ENCODE measurements at regions not wholly inside any gene's neighbourhood (a gene's known extent, or its start where the extent isn't known, plus 50 kb on each side); places are given as distances from the start of the nearest gene placed in this dataset.

DNA sequence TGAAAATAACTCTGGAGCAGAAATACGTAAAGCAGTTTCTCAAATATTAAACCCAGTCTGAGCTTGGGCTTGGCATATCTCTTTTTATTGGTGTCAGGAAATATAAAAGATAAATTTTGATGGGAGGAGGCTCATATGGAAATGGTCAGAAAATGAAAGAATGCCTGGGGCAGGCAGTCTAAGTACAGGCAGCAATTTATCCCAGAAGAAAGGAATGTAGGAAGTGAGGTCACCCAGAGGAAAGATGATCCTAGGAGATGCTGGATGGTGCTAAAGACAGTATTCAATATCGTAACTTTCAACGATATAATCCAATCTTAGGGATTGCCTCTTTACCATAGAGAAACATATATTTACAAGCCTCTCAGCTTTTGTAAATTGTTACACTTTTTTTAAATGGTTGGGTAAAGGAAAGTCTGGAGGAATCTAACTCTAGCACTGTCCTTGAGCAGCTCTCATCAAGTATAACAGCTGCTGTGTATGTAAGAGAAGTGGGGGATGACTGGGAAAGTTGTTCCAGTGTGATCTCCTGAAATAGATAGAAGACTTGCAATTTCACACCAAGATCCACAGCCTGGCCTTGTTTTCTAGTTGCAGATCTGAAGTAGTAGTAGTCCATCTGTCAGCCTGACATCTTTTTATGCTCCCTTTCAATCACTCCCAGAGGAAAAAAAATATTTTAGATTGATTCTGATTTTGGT is 256.9 kb upstream of the SASH1 start:
- DNase-seq (ENCODE audit: low read depth in 1 of 2, low spot score in 2 of 2) = no peak
- H3K27ac ChIP-seq = no peak overlapping the region
- no peaks in the 10 kb centered on the region for H3K36me3 ChIP-seq
- no peak overlapping the region for H3K4me3 ChIP-seq
- H3K9me3 ChIP-seq (replicated peaks) = 0 out of 2 replicates have a peak, but pooled peaks cover under 1% of the 10 kb centered on the region
- 0 out of 2 replicates have a peak, but pooled peaks cover 3% of the 10 kb centered on the region for H3K4me1 ChIP-seq (replicated peaks)
- no peaks in the 10 kb centered on the region for H3K27me3 ChIP-seq (replicated peaks)

DNA sequence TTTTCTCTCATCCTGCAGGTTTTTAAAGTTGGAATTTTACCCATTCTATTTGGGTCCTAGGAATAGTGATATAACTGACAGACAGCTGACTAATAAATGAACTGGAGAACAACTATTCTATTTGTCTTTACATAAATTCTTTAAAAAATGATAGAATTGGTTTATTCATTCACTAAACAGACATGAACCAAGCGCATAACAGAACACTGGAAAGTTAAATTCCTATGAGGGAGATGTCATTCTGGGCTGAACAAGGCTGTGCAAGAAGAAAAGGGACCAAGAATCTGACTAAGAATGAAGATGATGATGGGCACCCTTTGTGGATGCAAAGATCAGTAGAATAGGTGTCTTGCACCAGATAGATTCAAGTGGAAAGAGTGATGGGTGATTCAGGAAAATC is 256.3 kb upstream of the SASH1 start:
- Histone ChIP-seq H3K9me3 (replicated peaks) (peaks cover 6% of the 10 kb centered on the region; the same call in 1 of the 2 replicates), H3K4me1 (replicated peaks) (0 out of 2 replicates have a peak, but pooled peaks cover 3% of the 10 kb centered on the region), H3K27me3 (replicated peaks) (no peaks in the 10 kb centered on the region), H3K27ac (no peak overlapping the region), H3K36me3 (no peaks in the 10 kb centered on the region), H3K4me3 (no peak overlapping the region)
- no peak for DNase-seq (ENCODE audit: low read depth in 1 of 2, low spot score in 2 of 2)

DNA sequence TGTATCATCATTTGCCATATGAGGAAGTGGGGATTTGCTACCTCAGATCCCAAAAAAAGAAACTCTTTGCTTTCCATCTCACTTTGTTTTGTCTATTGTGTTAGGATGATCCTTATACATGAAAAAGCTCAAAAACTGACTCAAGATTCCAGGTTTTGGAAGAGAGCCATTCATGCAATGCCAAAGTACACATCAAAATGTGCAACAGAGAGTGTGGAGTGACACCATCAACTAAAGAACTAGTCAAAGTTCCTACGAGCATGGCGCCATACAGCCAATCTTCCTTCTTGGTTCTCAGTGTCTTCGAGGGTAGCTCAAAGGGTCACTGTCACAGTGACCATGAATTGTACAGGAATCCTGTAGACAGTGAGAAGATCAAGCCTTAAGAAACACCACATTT is 255.8 kb upstream of the SASH1 start:
- no peaks in the 10 kb centered on the region for H3K27me3 ChIP-seq (replicated peaks)
- DNase-seq (ENCODE audit: low read depth in 1 of 2, low spot score in 2 of 2) = no peak
- H3K27ac ChIP-seq = no peak overlapping the region

DNA sequence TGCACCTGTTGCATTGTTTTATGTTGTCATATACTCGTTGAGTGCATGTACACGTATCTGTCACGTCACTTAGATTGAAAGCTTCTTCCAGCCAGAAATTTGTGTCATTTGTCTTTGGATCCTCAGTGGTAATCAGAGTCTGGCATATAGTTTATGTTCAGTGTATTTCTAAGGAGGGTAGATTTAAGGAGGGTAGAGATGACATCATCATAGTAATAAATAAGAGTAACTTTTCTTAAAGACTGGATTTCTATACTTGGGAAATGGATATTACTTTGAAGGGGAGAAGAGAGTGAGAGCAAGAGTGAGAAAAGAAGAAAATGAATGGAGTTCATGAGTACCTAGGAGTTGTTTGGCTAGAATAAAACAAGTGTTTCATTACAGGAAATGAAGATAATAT is 255.0 kb upstream of the SASH1 start:
- DNase-seq (ENCODE audit: low read depth in 1 of 2, low spot score in 2 of 2) = no peak
- no peaks in the 10 kb centered on the region for H3K36me3 ChIP-seq
- 0 out of 2 replicates have a peak, but pooled peaks cover 3% of the 10 kb centered on the region for H3K4me1 ChIP-seq (replicated peaks)
- H3K4me3 ChIP-seq = no peak overlapping the region
- no peak overlapping the region for H3K27ac ChIP-seq
- H3K9me3 ChIP-seq (replicated peaks) = peaks cover 9% of the 10 kb centered on the region; the same call in 1 of the 2 replicates
- no peaks in the 10 kb centered on the region for H3K27me3 ChIP-seq (replicated peaks)

More for the DNA sequence above, 255.8 kb upstream of the SASH1 start:
- Histone ChIP-seq H3K4me3 (no peak overlapping the region), H3K9me3 (replicated peaks) (peaks cover 9% of the 10 kb centered on the region; the same call in 1 of the 2 replicates), H3K4me1 (replicated peaks) (0 out of 2 replicates have a peak, but pooled peaks cover 3% of the 10 kb centered on the region), H3K36me3 (no peaks in the 10 kb centered on the region)

DNA sequence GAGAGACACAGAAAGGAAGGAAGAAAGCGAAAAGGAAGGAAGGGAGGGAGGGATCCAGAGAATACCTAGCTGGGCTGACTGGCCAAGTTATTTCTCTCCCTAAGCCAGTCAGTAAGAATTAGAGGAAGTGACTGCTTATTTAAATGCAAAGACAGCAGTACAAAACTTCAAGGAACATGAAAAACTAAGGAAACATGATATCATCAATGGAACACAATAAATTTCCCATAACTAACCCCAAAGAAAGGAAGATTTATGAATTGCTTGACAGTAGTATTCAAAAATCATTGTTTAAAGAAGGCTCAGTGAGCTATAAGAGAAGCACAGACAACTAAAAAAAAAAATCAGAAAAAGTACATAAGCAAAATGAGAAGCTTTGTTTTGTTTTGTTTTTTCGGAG is 252.3 kb upstream of the SASH1 start:
- 0 out of 2 replicates have a peak, but pooled peaks cover 3% of the 10 kb centered on the region for H3K4me1 ChIP-seq (replicated peaks)
- H3K27ac ChIP-seq = no peak overlapping the region
- no peak for DNase-seq (ENCODE audit: low read depth in 1 of 2, low spot score in 2 of 2)
- H3K36me3 ChIP-seq = no peaks in the 10 kb centered on the region
- H3K27me3 ChIP-seq (replicated peaks) = no peaks in the 10 kb centered on the region
- no peak overlapping the region for H3K4me3 ChIP-seq
- H3K9me3 ChIP-seq (replicated peaks) = peaks cover 9% of the 10 kb centered on the region; the same call in 1 of the 2 replicates

DNA sequence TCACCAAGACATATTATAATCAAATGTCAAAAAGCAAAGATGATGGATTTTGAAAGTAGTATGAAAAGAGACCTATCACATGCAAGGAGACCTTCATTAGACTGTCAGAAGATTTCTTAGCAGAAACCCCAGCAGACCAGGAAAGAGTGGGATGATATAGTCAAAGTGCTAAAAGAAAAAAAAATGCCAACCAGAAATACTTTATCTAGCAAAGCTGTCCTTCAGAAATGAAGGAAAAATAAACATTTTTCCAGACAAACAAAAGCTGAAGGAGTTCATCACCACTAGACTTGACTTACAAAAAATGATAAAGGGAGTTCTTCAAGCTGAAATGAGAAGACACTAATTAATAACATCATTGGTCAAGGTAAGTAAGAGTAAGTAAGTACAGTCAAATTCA is 251.2 kb upstream of the SASH1 start:
- Histone ChIP-seq H3K4me3 (no peak overlapping the region), H3K27ac (no peak overlapping the region), H3K9me3 (replicated peaks) (peaks cover 9% of the 10 kb centered on the region; the same call in 1 of the 2 replicates), H3K4me1 (replicated peaks) (no peaks in the 10 kb centered on the region), H3K36me3 (no peaks in the 10 kb centered on the region), H3K27me3 (replicated peaks) (no peaks in the 10 kb centered on the region)
- DNase-seq (ENCODE audit: low read depth in 1 of 2, low spot score in 2 of 2) = no peak

DNA sequence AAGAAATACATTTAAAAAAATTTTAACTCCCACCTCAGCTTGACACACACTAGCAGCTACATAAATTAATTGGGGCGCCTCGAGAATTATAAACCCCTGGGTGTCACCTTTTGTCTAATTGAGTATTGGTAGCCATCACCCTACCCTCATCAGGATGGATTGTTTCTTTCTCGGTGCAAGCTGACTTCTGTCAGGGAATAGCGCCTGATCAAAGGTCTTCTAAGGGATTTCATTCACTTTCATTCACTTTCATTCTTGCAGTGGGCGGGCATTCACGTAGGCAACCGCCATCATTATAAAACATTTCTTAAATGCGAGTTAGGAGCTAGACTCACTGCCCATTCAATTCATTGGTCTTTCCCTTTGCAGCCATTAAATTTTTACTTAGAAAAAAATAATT is 239.2 kb upstream of the SASH1 start:
- H3K27me3 ChIP-seq (replicated peaks) = no peaks in the 10 kb centered on the region
- H3K4me1 ChIP-seq (replicated peaks) = no peaks in the 10 kb centered on the region
- DNase-seq (ENCODE audit: low read depth in 1 of 2, low spot score in 2 of 2) = no peak
- H3K9me3 ChIP-seq (replicated peaks) = no peaks in the 10 kb centered on the region
- H3K4me3 ChIP-seq = no peak overlapping the region
- no peak overlapping the region for H3K27ac ChIP-seq
- no peaks in the 10 kb centered on the region for H3K36me3 ChIP-seq

DNA sequence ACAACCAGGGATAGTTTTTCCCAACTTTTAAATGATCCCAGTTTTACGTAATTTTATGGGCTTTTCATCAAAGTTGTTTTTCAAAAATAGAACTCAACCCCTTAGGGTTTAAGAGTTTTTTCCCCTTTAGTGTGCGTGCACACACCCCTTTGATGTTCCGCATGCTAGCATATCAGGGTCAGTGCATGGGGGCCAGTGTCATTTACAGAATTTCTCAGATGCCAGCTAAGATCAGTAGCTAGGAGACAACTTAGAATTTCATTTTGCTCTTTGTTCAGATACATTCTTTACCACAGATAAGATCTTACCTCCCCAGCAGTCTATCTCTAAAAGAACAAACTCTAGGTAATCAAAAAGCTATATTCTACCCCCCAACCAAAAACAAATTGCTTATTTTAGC is 238.5 kb upstream of the SASH1 start:
- no peak for DNase-seq (ENCODE audit: low read depth in 1 of 2, low spot score in 2 of 2)
- Histone ChIP-seq H3K36me3 (no peaks in the 10 kb centered on the region), H3K27me3 (replicated peaks) (no peaks in the 10 kb centered on the region), H3K27ac (no peak overlapping the region), H3K4me1 (replicated peaks) (no peaks in the 10 kb centered on the region), H3K4me3 (no peak overlapping the region), H3K9me3 (replicated peaks) (no peaks in the 10 kb centered on the region)

DNA sequence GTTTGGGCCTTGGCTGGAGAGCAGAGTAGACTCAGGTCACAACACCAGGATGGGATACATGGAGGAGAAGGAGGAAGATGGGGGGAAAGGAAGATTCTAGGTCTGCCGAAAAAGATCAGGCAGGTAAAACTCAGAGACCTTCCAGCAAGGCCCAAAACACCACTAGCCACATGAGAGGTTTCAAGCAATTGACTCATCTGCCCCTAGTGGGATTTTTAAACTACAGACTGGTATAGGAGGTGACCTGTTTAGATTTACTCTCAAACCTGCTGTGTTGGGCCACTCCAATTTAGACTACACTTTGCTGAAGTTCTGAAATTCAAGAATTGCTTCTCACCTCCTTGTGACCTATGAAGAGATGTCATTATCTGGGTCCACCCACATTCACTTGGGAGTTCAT is 236.9 kb upstream of the SASH1 start:
- H3K4me1 ChIP-seq (replicated peaks) = no peaks in the 10 kb centered on the region
- no peaks in the 10 kb centered on the region for H3K9me3 ChIP-seq (replicated peaks)
- H3K36me3 ChIP-seq = no peaks in the 10 kb centered on the region
- no peak overlapping the region for H3K4me3 ChIP-seq
- H3K27me3 ChIP-seq (replicated peaks) = no peaks in the 10 kb centered on the region
- no peak for DNase-seq (ENCODE audit: low read depth in 1 of 2, low spot score in 2 of 2)
- H3K27ac ChIP-seq = no peak overlapping the region

DNA sequence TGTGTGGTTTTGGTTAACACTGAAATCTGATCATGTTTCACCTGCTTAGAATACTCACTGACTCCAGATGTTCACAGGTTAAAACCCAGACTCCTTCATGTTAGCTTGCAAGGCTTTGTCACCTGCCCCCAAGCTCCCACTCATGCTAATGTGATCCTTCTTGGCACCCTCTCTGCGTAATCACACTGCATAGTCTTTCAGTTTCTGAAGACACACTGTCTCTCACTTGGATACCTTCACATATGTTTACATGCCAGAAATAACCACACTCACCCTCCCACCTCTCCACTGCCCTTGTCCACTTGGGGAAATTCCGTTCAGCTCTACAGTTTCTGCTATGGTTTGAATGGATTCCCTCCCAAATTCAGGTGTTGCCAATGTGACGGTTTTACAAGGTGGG is 234.7 kb upstream of the SASH1 start:
- H3K27ac ChIP-seq = no peak overlapping the region
- H3K4me1 ChIP-seq (replicated peaks) = 0 out of 2 replicates have a peak, but pooled peaks cover 3% of the 10 kb centered on the region
- H3K9me3 ChIP-seq (replicated peaks) = no peaks in the 10 kb centered on the region
- no peak overlapping the region for H3K4me3 ChIP-seq
- no peaks in the 10 kb centered on the region for H3K27me3 ChIP-seq (replicated peaks)
- no peaks in the 10 kb centered on the region for H3K36me3 ChIP-seq
- DNase-seq (ENCODE audit: low read depth in 1 of 2, low spot score in 2 of 2) = no peak

DNA sequence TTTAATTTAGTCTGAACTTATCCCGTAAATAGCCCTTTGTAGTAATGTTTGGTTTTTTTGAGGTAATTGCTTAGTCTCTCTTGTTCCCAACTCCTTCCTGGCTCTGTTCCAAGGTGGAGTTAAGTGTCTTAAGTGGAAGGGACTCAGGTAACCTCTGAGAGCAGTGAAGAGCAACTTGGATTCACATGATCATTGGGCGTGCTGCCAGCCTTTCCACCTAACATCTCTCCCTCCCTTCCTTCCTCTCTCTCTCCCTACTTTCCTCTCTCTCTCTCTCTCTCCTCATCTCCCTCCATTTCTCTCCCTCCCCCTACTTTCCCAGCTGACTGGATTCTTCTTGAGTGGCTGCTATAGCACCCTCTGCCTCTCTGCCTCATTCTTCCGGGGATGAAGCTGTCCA is 232.9 kb upstream of the SASH1 start:
- Histone ChIP-seq H3K36me3 (no peaks in the 10 kb centered on the region), H3K27me3 (replicated peaks) (no peaks in the 10 kb centered on the region), H3K9me3 (replicated peaks) (no peaks in the 10 kb centered on the region), H3K4me3 (no peak overlapping the region), H3K4me1 (replicated peaks) (0 out of 2 replicates have a peak, but pooled peaks cover 3% of the 10 kb centered on the region), H3K27ac (no peak overlapping the region)
- no peak for DNase-seq (ENCODE audit: low read depth in 1 of 2, low spot score in 2 of 2)

DNA sequence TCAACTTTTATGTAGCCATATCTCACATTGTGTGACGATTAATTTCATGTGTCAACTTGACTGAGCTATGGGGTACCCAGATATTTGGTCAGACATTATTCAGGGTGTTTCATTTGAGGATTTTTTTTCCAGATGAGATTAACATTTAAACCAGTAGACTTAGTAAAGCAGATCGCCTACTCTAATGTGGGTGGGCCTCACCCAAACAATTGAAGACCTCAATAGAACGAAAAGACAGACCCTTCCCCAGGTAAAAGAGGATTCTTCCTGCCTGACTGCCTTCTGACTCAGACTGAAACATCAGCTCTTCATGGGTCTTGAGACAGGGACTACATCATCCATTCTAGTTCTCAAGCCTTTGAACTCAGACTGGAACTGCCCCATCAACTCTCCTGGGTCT is 231.7 kb upstream of the SASH1 start:
- DNase-seq (ENCODE audit: low read depth in 1 of 2, low spot score in 2 of 2) = no peak
- Histone ChIP-seq H3K27ac (no peak overlapping the region), H3K4me1 (replicated peaks) (0 out of 2 replicates have a peak, but pooled peaks cover 3% of the 10 kb centered on the region), H3K4me3 (no peak overlapping the region), H3K27me3 (replicated peaks) (no peaks in the 10 kb centered on the region), H3K9me3 (replicated peaks) (no peaks in the 10 kb centered on the region), H3K36me3 (no peaks in the 10 kb centered on the region)

DNA sequence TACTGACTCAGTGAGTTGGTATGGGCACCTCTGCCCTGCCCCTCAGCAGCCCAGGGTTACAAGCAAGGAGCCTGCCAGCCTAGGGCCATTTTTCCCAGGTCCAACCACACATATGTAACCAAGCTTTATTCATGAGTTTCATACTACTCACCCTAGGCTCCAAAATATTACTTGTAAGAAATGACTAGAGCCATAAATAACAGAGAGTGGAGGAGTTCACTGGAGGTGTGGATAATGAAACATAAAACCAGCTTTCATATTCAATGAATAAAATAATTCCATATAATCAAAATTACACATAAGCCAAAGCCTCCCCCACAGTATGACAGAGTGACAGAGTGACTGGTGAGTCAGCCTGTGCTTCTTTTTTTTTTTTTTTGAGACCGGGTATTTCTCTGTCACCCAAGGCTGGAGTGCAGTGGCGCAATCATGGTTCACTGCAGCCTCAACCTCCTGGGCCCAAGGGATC is 229.8 kb upstream of the SASH1 start:
- no peaks in the 10 kb centered on the region for H3K27me3 ChIP-seq (replicated peaks)
- H3K9me3 ChIP-seq (replicated peaks) = no peaks in the 10 kb centered on the region
- H3K27ac ChIP-seq = no peak overlapping the region
- DNase-seq (ENCODE audit: low read depth in 1 of 2, low spot score in 2 of 2) = no peak
- no peaks in the 10 kb centered on the region for H3K36me3 ChIP-seq
- H3K4me1 ChIP-seq (replicated peaks) = 0 out of 2 replicates have a peak, but pooled peaks cover 3% of the 10 kb centered on the region
- no peak overlapping the region for H3K4me3 ChIP-seq

DNA sequence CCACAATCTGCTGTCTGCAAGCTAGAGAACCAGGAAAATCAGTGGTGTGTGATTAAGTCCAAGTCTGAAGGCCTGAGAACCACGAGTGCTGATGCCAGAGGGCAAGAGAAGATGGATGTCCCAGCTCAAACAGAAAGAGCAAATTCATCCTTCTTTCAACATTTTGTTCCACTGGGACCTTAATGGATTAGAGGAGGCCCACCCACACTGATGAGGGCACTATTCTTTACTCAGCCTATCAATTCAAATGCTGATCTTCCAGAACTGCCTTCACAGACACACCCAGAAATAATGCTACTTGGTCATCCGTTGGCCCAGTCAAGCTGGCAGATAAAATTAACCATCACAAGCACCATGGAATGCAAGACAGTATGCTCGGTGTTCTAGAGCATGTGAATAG is 226.6 kb upstream of the SASH1 start:
- Histone ChIP-seq H3K4me1 (replicated peaks) (0 out of 2 replicates have a peak, but pooled peaks cover 3% of the 10 kb centered on the region), H3K4me3 (no peak overlapping the region), H3K9me3 (replicated peaks) (no peaks in the 10 kb centered on the region), H3K27ac (no peak overlapping the region), H3K36me3 (no peaks in the 10 kb centered on the region), H3K27me3 (replicated peaks) (no peaks in the 10 kb centered on the region)
- DNase-seq (ENCODE audit: low read depth in 1 of 2, low spot score in 2 of 2) = no peak
